ENCODE measurements at regions not wholly inside any gene's neighbourhood (a gene's known extent, or its start where the extent isn't known, plus 50 kb on each side); places are given as distances from the start of the nearest gene placed in this dataset.
"Not testable (repeated sequence)": the region's sequence is repeated elsewhere in the genome, so short reads cannot be mapped to it uniquely, and the experiment has no call there.

- H3K27ac ChIP-seq, result no peak overlapping the region
- no peaks in the 10 kb centered on the region for H3K36me3 ChIP-seq
- H3K9me3 ChIP-seq, result no peaks in the 10 kb centered on the region
- intact Hi-C loops (cut with DNase I), result no loop called here
- TF ChIP-seq POLR2AphosphoS5 (IDR thresholded peaks at IDR 0.05; ENCODE audit: insufficient read depth in 1 of 2, low read depth in 1 of 2), result no peak
- TF ChIP-seq POLR2A (IDR thresholded peaks at IDR 0.05), result no peak
- no peak for DNase-seq (ENCODE audit: extremely low spot score in 2 of 2)
- no peaks in the 10 kb centered on the region for H3K4me1 ChIP-seq
- H3K27me3 ChIP-seq, result no peaks in the 10 kb centered on the region
- H3K4me3 ChIP-seq, result no peak overlapping the region
These were observed 120.5 kb downstream of the SHANK2 start for GRCh38 chr11:71131861-71132260.

GRCh38 chr11:71130106-71130505 lies 122.3 kb downstream of the SHANK2 start:
- no peaks in the 10 kb centered on the region for H3K36me3 ChIP-seq
- no peak overlapping the region for H3K4me3 ChIP-seq
- TF ChIP-seq POLR2AphosphoS5 (IDR thresholded peaks at IDR 0.05; ENCODE audit: insufficient read depth in 1 of 2, low read depth in 1 of 2) (no peak), CTCF (IDR thresholded peaks at IDR 0.05) (no peak), POLR2A (IDR thresholded peaks at IDR 0.05) (no peak)
- no peak overlapping the region for H3K27ac ChIP-seq
- no peaks in the 10 kb centered on the region for H3K27me3 ChIP-seq
- DNase-seq (ENCODE audit: extremely low spot score in 2 of 2), result no peak
- intact Hi-C loops (cut with DNase I), result no loop called here
- no peaks in the 10 kb centered on the region for H3K4me1 ChIP-seq
- no peaks in the 10 kb centered on the region for H3K9me3 ChIP-seq

- TF ChIP-seq POLR2A (IDR thresholded peaks at IDR 0.05) (no peak), POLR2AphosphoS5 (IDR thresholded peaks at IDR 0.05; ENCODE audit: insufficient read depth in 1 of 2, low read depth in 1 of 2) (no peak), CTCF (IDR thresholded peaks at IDR 0.05) (no peak)
- no peak for DNase-seq (ENCODE audit: extremely low spot score in 2 of 2)
- intact Hi-C loops (cut with DNase I), result no loop called here
These were observed 122.8 kb downstream of the SHANK2 start for GRCh38 chr11:71129624-71130023.

GRCh38 chr11:71127806-71128205 lies 124.6 kb downstream of the SHANK2 start:
- intact Hi-C loops (cut with DNase I), result no loop called here
- Histone ChIP-seq H3K9me3 (no peaks in the 10 kb centered on the region), H3K27ac (no peak overlapping the region), H3K27me3 (no peaks in the 10 kb centered on the region), H3K4me1 (no peaks in the 10 kb centered on the region), H3K36me3 (no peaks in the 10 kb centered on the region), H3K4me3 (no peak overlapping the region)
- DNase-seq (ENCODE audit: extremely low spot score in 2 of 2), result no peak
- no peak for TF ChIP-seq POLR2AphosphoS5 (IDR thresholded peaks at IDR 0.05; ENCODE audit: insufficient read depth in 1 of 2, low read depth in 1 of 2)

More at GRCh38 chr11:71129624-71130023, 122.8 kb downstream of the SHANK2 start:
- no peak overlapping the region for H3K27ac ChIP-seq
- H3K4me3 ChIP-seq, result no peak overlapping the region
- H3K9me3 ChIP-seq, result no peaks in the 10 kb centered on the region
- H3K36me3 ChIP-seq, result no peaks in the 10 kb centered on the region
- no peaks in the 10 kb centered on the region for H3K4me1 ChIP-seq
- no peaks in the 10 kb centered on the region for H3K27me3 ChIP-seq

- H3K4me3 ChIP-seq; H3K27ac ChIP-seq; H3K9me3 ChIP-seq; H3K4me1 ChIP-seq; intact Hi-C loops (cut with DNase I); H3K36me3 ChIP-seq; H3K27me3 ChIP-seq; DNase-seq (ENCODE audit: extremely low spot score in 2 of 2): not testable (repeated sequence)
These were observed 126.0 kb downstream of the SHANK2 start for GRCh38 chr11:71126401-71126800.

GRCh38 chr11:71125150-71125549 lies 127.2 kb downstream of the SHANK2 start:
- no peaks in the 10 kb centered on the region for H3K36me3 ChIP-seq
- intact Hi-C loops (cut with DNase I), result no loop called here
- no peak for TF ChIP-seq CTCF (IDR thresholded peaks at IDR 0.05)
- TF ChIP-seq POLR2AphosphoS5 (IDR thresholded peaks at IDR 0.05; ENCODE audit: insufficient read depth in 1 of 2, low read depth in 1 of 2), result no peak
- no peak for TF ChIP-seq POLR2A (IDR thresholded peaks at IDR 0.05)
- no peak for DNase-seq (ENCODE audit: extremely low spot score in 2 of 2)
- H3K27ac ChIP-seq, result no peak overlapping the region
- H3K27me3 ChIP-seq, result no peaks in the 10 kb centered on the region
- no peaks in the 10 kb centered on the region for H3K4me1 ChIP-seq
- H3K4me3 ChIP-seq, result no peak overlapping the region
- no peaks in the 10 kb centered on the region for H3K9me3 ChIP-seq

GRCh38 chr11:71124127-71124526 lies 128.2 kb downstream of the SHANK2 start:
- no peak for TF ChIP-seq POLR2AphosphoS5 (IDR thresholded peaks at IDR 0.05; ENCODE audit: insufficient read depth in 1 of 2, low read depth in 1 of 2)
- TF ChIP-seq POLR2A (IDR thresholded peaks at IDR 0.05), result no peak
- no peak for TF ChIP-seq CTCF (IDR thresholded peaks at IDR 0.05)
- H3K9me3 ChIP-seq, result no peaks in the 10 kb centered on the region
- intact Hi-C loops (cut with DNase I), result no loop called here

More at GRCh38 chr11:71124127-71124526, 128.2 kb downstream of the SHANK2 start:
- Histone ChIP-seq H3K27me3 (no peaks in the 10 kb centered on the region), H3K4me3 (no peak overlapping the region), H3K27ac (no peak overlapping the region), H3K36me3 (no peaks in the 10 kb centered on the region), H3K4me1 (no peaks in the 10 kb centered on the region)
- no peak for DNase-seq (ENCODE audit: extremely low spot score in 2 of 2)
